ENCODE measurements at regions not wholly inside any gene's neighbourhood (a gene's known extent, or its start where the extent isn't known, plus 50 kb on each side); places are given as distances from the start of the nearest gene placed in this dataset.

DNA sequence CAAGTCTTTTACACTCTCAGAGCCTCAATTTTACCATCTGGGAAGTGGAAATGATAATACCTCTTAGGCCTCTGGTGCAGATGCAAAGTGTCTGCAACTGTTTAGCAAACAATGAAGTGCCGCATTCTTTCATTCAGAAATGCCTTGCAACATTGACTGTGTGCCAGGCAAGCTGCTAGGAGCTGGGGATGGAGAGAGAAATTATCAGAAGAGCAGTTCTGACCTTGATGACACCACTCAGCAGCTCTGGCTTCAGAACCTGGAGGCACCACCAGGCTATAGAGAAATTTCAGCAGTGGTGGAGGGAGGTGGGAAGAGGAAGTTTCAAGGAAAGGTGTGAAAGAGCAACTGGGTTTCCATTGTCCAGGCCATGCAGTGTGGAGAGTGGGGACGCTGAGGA, 78.1 kb upstream of the HABP2 start:
- H3K36me3 ChIP-seq (ENCODE audit: insufficient read depth, low read length) = no peaks in the 10 kb centered on the region
- no peak for TF ChIP-seq EZH2phosphoT487 (IDR thresholded peaks at IDR 0.05; ENCODE audit: borderline replicate concordance, low read depth, low read length)
- TF ChIP-seq, protein P1, sequence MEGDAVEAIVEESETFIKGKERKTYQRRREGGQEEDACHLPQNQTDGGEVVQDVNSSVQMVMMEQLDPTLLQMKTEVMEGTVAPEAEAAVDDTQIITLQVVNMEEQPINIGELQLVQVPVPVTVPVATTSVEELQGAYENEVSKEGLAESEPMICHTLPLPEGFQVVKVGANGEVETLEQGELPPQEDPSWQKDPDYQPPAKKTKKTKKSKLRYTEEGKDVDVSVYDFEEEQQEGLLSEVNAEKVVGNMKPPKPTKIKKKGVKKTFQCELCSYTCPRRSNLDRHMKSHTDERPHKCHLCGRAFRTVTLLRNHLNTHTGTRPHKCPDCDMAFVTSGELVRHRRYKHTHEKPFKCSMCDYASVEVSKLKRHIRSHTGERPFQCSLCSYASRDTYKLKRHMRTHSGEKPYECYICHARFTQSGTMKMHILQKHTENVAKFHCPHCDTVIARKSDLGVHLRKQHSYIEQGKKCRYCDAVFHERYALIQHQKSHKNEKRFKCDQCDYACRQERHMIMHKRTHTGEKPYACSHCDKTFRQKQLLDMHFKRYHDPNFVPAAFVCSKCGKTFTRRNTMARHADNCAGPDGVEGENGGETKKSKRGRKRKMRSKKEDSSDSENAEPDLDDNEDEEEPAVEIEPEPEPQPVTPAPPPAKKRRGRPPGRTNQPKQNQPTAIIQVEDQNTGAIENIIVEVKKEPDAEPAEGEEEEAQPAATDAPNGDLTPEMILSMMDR (conservative IDR thresholded peaks at IDR 0.05; ENCODE audit: low read length) = no peak
- intact Hi-C loops (cut with micrococcal nuclease; ENCODE audit: unreplicated experiment) = no loop called here
- no TSS peak for BruUV-seq (replicated peaks)
- H3K9me3 ChIP-seq (ENCODE audit: low read length) = no peaks in the 10 kb centered on the region
- DNase-seq (ENCODE audit: low spot score) = no peak
- no peaks in the 10 kb centered on the region for H3K79me2 ChIP-seq (ENCODE audit: insufficient read depth, low read depth, low read length)
- no peaks in the 10 kb centered on the region for H4K20me1 ChIP-seq (ENCODE audit: insufficient read depth, low read length)
- H2AFZ ChIP-seq (ENCODE audit: low read length) = no peak overlapping the region
- no peak overlapping the region for H3K4me3 ChIP-seq (ENCODE audit: low read depth, low read length, poor library complexity, severe bottlenecking)
- CTCF ChIA-PET (ENCODE audit: unreplicated experiment) = no interaction called here
- POLR2A ChIA-PET = no interaction called here
- H3K4me2 ChIP-seq (ENCODE audit: low read length) = no peak overlapping the region
- no peak overlapping the region for H3K27ac ChIP-seq (ENCODE audit: low read depth, low read length, poor library complexity, severe bottlenecking)
- H3K4me1 ChIP-seq (ENCODE audit: insufficient read depth, low read length, poor library complexity, severe bottlenecking) = no peaks in the 10 kb centered on the region
- no peaks in the 10 kb centered on the region for H3K9me2 ChIP-seq (ENCODE audit: insufficient read depth, low read length)

DNA sequence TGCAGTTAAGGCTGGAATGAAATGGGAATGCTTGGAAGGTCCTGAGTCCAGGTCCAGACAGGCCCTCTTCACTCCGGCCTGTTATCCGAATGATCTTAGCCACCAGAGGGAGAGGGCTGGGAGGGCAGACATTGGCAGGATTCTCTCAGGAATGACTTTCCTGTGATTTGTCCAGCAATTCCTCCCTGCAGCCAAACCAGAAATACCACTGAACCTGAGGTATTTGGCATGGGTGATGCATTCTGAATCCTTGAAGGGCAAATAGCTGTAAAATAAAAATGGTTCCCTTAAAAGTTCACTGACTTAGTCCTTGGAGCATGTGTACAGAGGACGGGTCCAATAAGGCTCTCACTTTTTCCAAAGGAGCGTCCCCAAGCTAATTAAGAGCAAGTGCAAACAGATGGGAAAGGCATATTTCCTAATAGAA, 77.5 kb upstream of the HABP2 start:
- CTCF ChIA-PET (ENCODE audit: unreplicated experiment) = no interaction called here
- Histone ChIP-seq H3K79me2 (ENCODE audit: insufficient read depth, low read depth, low read length) (no peaks in the 10 kb centered on the region), H3K9me2 (ENCODE audit: insufficient read depth, low read length) (no peaks in the 10 kb centered on the region), H3K27ac (ENCODE audit: low read depth, low read length, poor library complexity, severe bottlenecking) (no peak overlapping the region), H3K9me3 (ENCODE audit: low read length) (no peaks in the 10 kb centered on the region), H3K4me1 (ENCODE audit: insufficient read depth, low read length, poor library complexity, severe bottlenecking) (no peaks in the 10 kb centered on the region), H3K4me2 (ENCODE audit: low read length) (no peak overlapping the region), H4K20me1 (ENCODE audit: insufficient read depth, low read length) (no peaks in the 10 kb centered on the region), H3K36me3 (ENCODE audit: insufficient read depth, low read length) (no peaks in the 10 kb centered on the region), H2AFZ (ENCODE audit: low read length) (no peak overlapping the region), H3K4me3 (ENCODE audit: low read depth, low read length, poor library complexity, severe bottlenecking) (no peak overlapping the region)
- no peak for DNase-seq (ENCODE audit: low spot score)
- BruUV-seq (replicated peaks) = no TSS peak
- POLR2A ChIA-PET = no interaction called here
- TF ChIP-seq, protein P1 (conservative IDR thresholded peaks at IDR 0.05; ENCODE audit: low read length) = no peak
- no peak for TF ChIP-seq EZH2phosphoT487 (IDR thresholded peaks at IDR 0.05; ENCODE audit: borderline replicate concordance, low read depth, low read length)
- intact Hi-C loops (cut with micrococcal nuclease; ENCODE audit: unreplicated experiment) = no loop called here

DNA sequence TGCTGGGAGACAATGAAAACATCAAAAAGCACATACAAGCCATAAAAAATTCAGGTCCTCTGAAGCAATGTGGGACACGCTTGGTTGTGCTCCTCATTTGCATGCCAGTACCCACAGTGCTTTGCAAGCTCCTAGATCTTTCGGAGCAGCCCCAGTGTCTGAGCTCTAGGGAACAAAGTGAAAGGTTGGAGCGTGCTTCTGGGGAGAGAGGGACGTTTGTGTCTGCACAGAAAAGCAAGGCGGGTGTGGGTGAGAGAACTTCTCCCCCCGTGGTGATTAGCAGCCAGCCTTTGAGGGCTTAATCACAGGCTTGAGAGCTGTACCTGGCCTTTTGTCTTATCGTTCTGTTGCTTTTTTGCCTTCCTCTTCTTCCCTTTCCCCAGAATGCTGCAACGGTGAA, 76.7 kb upstream of the HABP2 start:
- no TSS peak for BruUV-seq (replicated peaks)
- Histone ChIP-seq H3K4me3 (ENCODE audit: low read depth, low read length, poor library complexity, severe bottlenecking) (no peak overlapping the region), H2AFZ (ENCODE audit: low read length) (no peak overlapping the region), H3K36me3 (ENCODE audit: insufficient read depth, low read length) (no peaks in the 10 kb centered on the region), H3K4me1 (ENCODE audit: insufficient read depth, low read length, poor library complexity, severe bottlenecking) (no peaks in the 10 kb centered on the region), H3K79me2 (ENCODE audit: insufficient read depth, low read depth, low read length) (no peaks in the 10 kb centered on the region), H3K9me2 (ENCODE audit: insufficient read depth, low read length) (no peaks in the 10 kb centered on the region), H3K27ac (ENCODE audit: low read depth, low read length, poor library complexity, severe bottlenecking) (no peak overlapping the region), H3K9me3 (ENCODE audit: low read length) (no peaks in the 10 kb centered on the region), H3K4me2 (ENCODE audit: low read length) (no peak overlapping the region), H4K20me1 (ENCODE audit: insufficient read depth, low read length) (no peaks in the 10 kb centered on the region)
- ChIA-PET POLR2A (interaction anchor here (0.6 kb wide), 1 partner anchor 955 kb away, joined by 3 read pairs; no protein-coding TSS in a partner anchor), CTCF (ENCODE audit: unreplicated experiment) (no interaction called here)
- no peak for DNase-seq (ENCODE audit: low spot score)
- intact Hi-C loops (cut with micrococcal nuclease; ENCODE audit: unreplicated experiment) = no loop called here
- TF ChIP-seq, protein P1 (conservative IDR thresholded peaks at IDR 0.05; ENCODE audit: low read length) = no peak
- no peak for TF ChIP-seq EZH2phosphoT487 (IDR thresholded peaks at IDR 0.05; ENCODE audit: borderline replicate concordance, low read depth, low read length)
